Coronary artery (tissue), 2 donors: ENCODE measurements at regions not wholly inside any gene's neighbourhood (a gene's known extent, or its start where the extent isn't known, plus 50 kb on each side); places are given as distances from the start of the nearest gene placed in this dataset.

Experiments
- DNase-seq: peaks from one replicate; pipeline ENCODE4 v3.0.0-alpha.2; 2017; ENCODE audit warnings: low spot score
- H3K27ac ChIP-seq, 2 donors: fragments of 200-600 bp; sonication (generic); one replicate each; pipeline ENCODE4 v1.5.1; 2016 to 2019
- H3K4me3 ChIP-seq: fragments of 200-600 bp; sonication (generic); 2 replicates; pipeline ENCODE4 v1.5.1; 2016; ENCODE audit warnings: mild to moderate bottlenecking, moderate library complexity
- CTCF ChIP-seq: fragments of 200-600 bp; sonication (generic); IDR thresholded peaks from one replicate; pipeline ENCODE4 v1.5.1; 2019; ENCODE audit warnings: antibody characterized with exemption

DNA sequence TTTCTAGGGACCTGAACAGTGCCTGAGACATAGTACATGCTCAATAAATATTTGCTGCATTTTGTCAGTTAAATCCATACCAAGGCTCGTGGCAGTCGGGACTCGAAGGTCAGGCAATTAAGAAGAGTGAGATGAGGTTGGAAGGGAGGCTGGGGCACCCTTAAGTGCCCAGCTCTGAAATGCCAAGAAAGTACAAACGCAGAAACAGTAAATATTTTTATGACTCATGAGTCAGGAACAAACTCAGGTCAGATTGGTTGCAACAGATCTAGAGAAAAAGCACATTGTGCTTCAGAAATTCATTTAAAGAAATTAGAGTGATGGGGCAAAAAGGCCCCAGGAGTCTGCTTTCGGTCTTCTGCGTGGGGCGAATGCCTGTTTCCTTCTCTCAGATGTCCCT lies 83.0 kb upstream of the FZD10 start:
- no peak for DNase-seq
- Histone ChIP-seq H3K27ac (no peak overlapping the region), H3K4me3 (no peak overlapping the region)
- TF ChIP-seq CTCF: no peak

GRCh38 chr12:130080205-130080604 lies 82.1 kb upstream of the FZD10 start:
- DNase-seq: no peak
- Histone ChIP-seq H3K27ac (no peak overlapping the region), H3K4me3 (no peak overlapping the region)
- no peak for TF ChIP-seq CTCF

- no peak overlapping the region for H3K4me3 ChIP-seq
- DNase-seq: no peak
- no peak for TF ChIP-seq CTCF
- no peak overlapping the region for H3K27ac ChIP-seq
Measured at GRCh38 chr12:130081117-130081805, 81.0 kb upstream of the FZD10 start.

DNA sequence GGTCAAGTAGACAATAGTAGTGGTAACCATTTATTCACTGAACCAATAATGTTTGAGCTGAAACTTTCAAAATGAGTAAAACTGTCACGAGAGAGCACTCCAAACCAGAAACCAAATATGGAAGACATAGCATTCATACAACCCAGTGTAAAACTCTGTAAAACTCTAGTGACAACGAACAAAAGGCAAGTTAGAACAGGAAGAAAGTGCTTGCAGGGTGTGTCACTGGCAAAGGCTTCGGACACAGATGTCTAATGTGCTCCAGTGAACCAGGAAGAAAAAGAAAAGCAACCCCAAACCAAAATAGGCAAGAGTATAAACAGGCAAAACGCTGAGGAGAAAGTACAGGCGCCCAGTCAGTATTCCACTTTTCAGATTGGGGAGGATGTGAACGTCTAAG lies 79.3 kb upstream of the FZD10 start:
- H3K4me3 ChIP-seq: no peak overlapping the region
- TF ChIP-seq CTCF: no peak
- H3K27ac ChIP-seq: no peak overlapping the region
- DNase-seq: no peak

DNA sequence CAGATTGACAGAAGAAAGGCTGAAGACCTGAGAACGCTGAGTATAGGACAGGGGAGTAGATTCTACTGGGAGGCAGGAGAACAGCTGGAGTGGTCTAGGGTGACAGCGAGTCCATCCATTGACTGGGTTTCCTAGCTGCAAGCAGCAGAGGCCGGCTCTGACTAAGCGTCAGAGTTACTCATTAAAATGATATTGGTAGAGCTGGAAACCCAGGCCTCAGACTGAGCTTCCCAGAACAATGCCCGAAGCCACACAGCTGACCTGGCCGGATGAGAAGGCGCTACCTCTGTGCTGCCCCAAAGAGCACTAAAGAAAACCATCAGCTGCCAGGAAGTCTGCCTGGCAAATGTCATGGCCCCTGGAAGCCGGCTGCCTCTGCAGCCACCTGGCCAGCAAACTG lies 78.5 kb upstream of the FZD10 start:
- no peak for TF ChIP-seq CTCF
- no peak for DNase-seq
- Histone ChIP-seq H3K27ac (no peak overlapping the region), H3K4me3 (no peak overlapping the region)

GRCh38 chr12:130084359-130084758 lies 77.9 kb upstream of the FZD10 start:
- H3K4me3 ChIP-seq: no peak overlapping the region
- H3K27ac ChIP-seq: no peak overlapping the region
- no peak for TF ChIP-seq CTCF
- DNase-seq: no peak

DNA sequence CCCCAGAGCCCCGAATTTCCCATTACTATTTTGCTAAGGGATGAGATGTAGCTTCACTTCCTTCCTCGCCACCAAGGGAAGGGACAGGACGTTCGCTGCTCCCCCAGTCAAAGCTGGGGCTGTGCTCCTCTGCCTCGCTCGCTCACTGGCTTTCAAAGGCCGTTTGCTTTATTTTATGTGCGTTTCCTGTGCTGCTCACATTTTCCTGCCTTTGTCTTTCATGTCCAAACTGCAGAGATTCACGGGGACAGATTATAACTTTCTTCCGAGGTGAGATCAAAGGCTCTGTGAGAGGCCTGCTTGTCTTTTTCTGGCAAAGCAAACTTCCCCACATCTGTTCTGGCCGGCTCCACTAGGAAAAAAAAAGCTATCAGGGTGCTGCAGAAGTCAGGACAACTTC lies 76.0 kb upstream of the FZD10 start:
- Histone ChIP-seq H3K4me3 (no peak overlapping the region), H3K27ac (no peak overlapping the region)
- DNase-seq: no peak
- no peak for TF ChIP-seq CTCF
